OCI-LY7 (cell line): ENCODE measurements at regions not wholly inside any gene's neighbourhood (a gene's known extent, or its start where the extent isn't known, plus 50 kb on each side); places are given as distances from the start of the nearest gene placed in this dataset.

Experiments used
- BruUV-seq: library from RNA; stranded (reverse); fragments of 400-500 nt; replicated peaks from 2 replicates; lab custom pipeline; 2021; lab: Mats Ljungman, UMichigan
- CTCF ChIA-PET: fragments of 300-600 bp; sonication (Branson Sonifier 250); formaldehyde crosslinking; loops from one replicate; lab custom pipeline; 2022; ENCODE audit warnings: antibody characterized with exemption; ENCODE audit not compliant: unreplicated experiment; lab: Charles Lee
- POLR2A ChIA-PET: fragments of 300-600 bp; sonication (Branson Sonifier 250); formaldehyde crosslinking; loops from one replicate; lab custom pipeline; 2022; ENCODE audit warnings: antibody characterized with exemption; lab: Charles Lee
- DNase-seq: peaks from one replicate; pipeline ENCODE4 v3.0.0-alpha.2; 2015; ENCODE audit warnings: low spot score
- H2AFZ ChIP-seq: fragments of 200-600 bp; sonication (generic), shearing (Covaris generic); 2 replicates; pipeline ENCODE4 v1.6.1; 2014; ENCODE audit warnings: mild to moderate bottlenecking, antibody characterized with exemption, low read length, moderate library complexity
- H3K27ac ChIP-seq: fragments of 200-600 bp; sonication (generic); 2 replicates; pipeline ENCODE4 v1.5.1; 2014; ENCODE audit warnings: mixed run types, low read depth, mild to moderate bottlenecking, moderate library complexity, low read length, inconsistent platforms; ENCODE audit not compliant: poor library complexity, severe bottlenecking
- H3K36me3 ChIP-seq: fragments of 200-600 bp; sonication (generic); 2 replicates; pipeline ENCODE4 v1.6.1; 2014; ENCODE audit warnings: mild to moderate bottlenecking, antibody characterized with exemption, low read length, moderate library complexity, mixed read lengths; ENCODE audit not compliant: insufficient read depth
- H3K4me1 ChIP-seq: fragments of 200-600 bp; sonication (generic); 2 replicates; pipeline ENCODE4 v1.5.1; 2014; ENCODE audit warnings: mild to moderate bottlenecking, low read length; ENCODE audit not compliant: insufficient read depth, poor library complexity, severe bottlenecking
- H3K4me2 ChIP-seq: fragments of 200-600 bp; sonication (generic); 2 replicates; pipeline ENCODE4 v1.6.1; 2014; ENCODE audit warnings: mild to moderate bottlenecking, low read length
- H3K4me3 ChIP-seq: fragments of 200-600 bp; sonication (generic); 2 replicates; pipeline ENCODE4 v1.5.1; 2014; ENCODE audit warnings: mild to moderate bottlenecking, low read depth, low read length; ENCODE audit not compliant: poor library complexity, severe bottlenecking
- H3K79me2 ChIP-seq: fragments of 200-600 bp; sonication (generic); 2 replicates; pipeline ENCODE4 v1.6.1; 2016; ENCODE audit warnings: low read depth, mild to moderate bottlenecking, low read length, moderate library complexity, mixed read lengths; ENCODE audit not compliant: insufficient read depth
- H3K9me2 ChIP-seq: fragments of 200-600 bp; sonication (generic); 2 replicates; pipeline ENCODE4 v1.6.1; 2016; ENCODE audit warnings: mild to moderate bottlenecking, low read length, mixed read lengths; ENCODE audit not compliant: insufficient read depth
- H3K9me3 ChIP-seq: fragments of 200-600 bp; sonication (generic); 2 replicates; pipeline ENCODE4 v1.6.1; 2014; ENCODE audit warnings: mild to moderate bottlenecking, mixed run types, low read length, mixed read lengths
- H4K20me1 ChIP-seq: fragments of 200-600 bp; sonication (generic); 2 replicates; pipeline ENCODE4 v1.6.1; 2014; ENCODE audit warnings: mild to moderate bottlenecking, antibody characterized with exemption, low read length, moderate library complexity, mixed read lengths; ENCODE audit not compliant: insufficient read depth
- CTCF ChIP-seq: fragments of 200-600 bp; sonication (generic); conservative IDR thresholded peaks from 2 replicates; pipeline ENCODE4 v1.5.1; 2014; ENCODE audit warnings: mild to moderate bottlenecking, antibody characterized with exemption, low read length, moderate library complexity, mixed read lengths
- EZH2phosphoT487 ChIP-seq: fragments of 200-600 bp; sonication (generic); IDR thresholded peaks from 2 replicates; pipeline ENCODE4 v1.6.1; 2018; ENCODE audit warnings: low read depth, borderline replicate concordance, mild to moderate bottlenecking, mixed run types, antibody characterized with exemption, low read length, moderate library complexity, mixed read lengths
- intact Hi-C: fragments of 100-400 bp; cut with micrococcal nuclease; formaldehyde crosslinking; loops from one replicate; pipeline ENCODE4 v1.10.0; 2022; ENCODE audit not compliant: unreplicated experiment

- H3K79me2 ChIP-seq: no peaks in the 10 kb centered on the region
- no peaks in the 10 kb centered on the region for H3K9me3 ChIP-seq
- intact Hi-C loops: no loop called here
- no peaks in the 10 kb centered on the region for H3K36me3 ChIP-seq
- DNase-seq: no peak
- H3K9me2 ChIP-seq: no peaks in the 10 kb centered on the region
- BruUV-seq: no TSS peak
- TF ChIP-seq EZH2phosphoT487 (no peak), CTCF (no peak)
- H3K4me3 ChIP-seq: no peak overlapping the region
- H3K4me2 ChIP-seq: no peak overlapping the region
- no peak overlapping the region for H3K27ac ChIP-seq
- ChIA-PET CTCF (no interaction called here), POLR2A (no interaction called here)
- no peaks in the 10 kb centered on the region for H3K4me1 ChIP-seq
- no peaks in the 10 kb centered on the region for H4K20me1 ChIP-seq
- no peak overlapping the region for H2AFZ ChIP-seq
These were observed 128.4 kb upstream of the SPACA7 start for GRCh38 chr13:112247471-112248405.

GRCh38 chr13:112248406-112248760, 127.8 kb upstream of the SPACA7 start:
- intact Hi-C loops: no loop called here
- DNase-seq: no peak
- Histone ChIP-seq H3K4me2 (no peak overlapping the region), H3K79me2 (no peaks in the 10 kb centered on the region), H2AFZ (no peak overlapping the region), H3K4me1 (no peaks in the 10 kb centered on the region), H3K9me2 (no peaks in the 10 kb centered on the region), H3K9me3 (no peaks in the 10 kb centered on the region), H3K27ac (no peak overlapping the region), H3K4me3 (no peak overlapping the region), H3K36me3 (no peaks in the 10 kb centered on the region), H4K20me1 (no peaks in the 10 kb centered on the region)
- BruUV-seq: no TSS peak
- ChIA-PET CTCF (no interaction called here), POLR2A (no interaction called here)
- TF ChIP-seq EZH2phosphoT487: no peak
- TF ChIP-seq CTCF: no peak
